ENCODE measurements at regions not wholly inside any gene's neighbourhood (a gene's known extent, or its start where the extent isn't known, plus 50 kb on each side); places are given as distances from the start of the nearest gene placed in this dataset.

DNA sequence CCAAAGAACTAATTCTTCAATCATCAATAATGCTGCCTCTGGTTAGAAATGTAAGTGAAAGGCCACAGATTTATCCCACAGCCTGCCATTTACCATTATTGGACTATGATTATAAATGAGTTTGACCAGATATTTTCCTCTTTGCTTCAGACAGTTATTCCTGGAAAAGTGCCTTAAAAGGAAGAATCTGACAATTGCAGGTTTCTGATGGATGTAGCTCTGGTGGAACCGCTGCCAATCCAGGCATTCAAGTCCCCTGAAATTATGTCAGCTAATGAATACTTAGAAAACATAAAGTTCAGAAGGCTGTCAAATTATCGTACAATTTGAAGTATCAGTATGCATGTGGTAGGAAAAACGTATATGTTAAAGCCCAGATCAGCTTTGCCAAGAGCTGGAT lies 78.2 kb upstream of the NR4A3 start:
- no peak overlapping the region for H3K27ac ChIP-seq (ENCODE audit: extremely low read length, insufficient read depth, low read length)
- TF ChIP-seq ZNF614 (CRISPR knock-in tag; IDR thresholded peaks at IDR 0.05; ENCODE audit: borderline replicate concordance) (no peak), CBFB (CRISPR knock-in tag; IDR thresholded peaks at IDR 0.05) (no peak), RCOR2 (CRISPR knock-in tag; IDR thresholded peaks at IDR 0.05) (no peak), YEATS4 (CRISPR knock-in tag; IDR thresholded peaks at IDR 0.05; ENCODE audit: borderline replicate concordance) (no peak), DNMT3B (CRISPR knock-in tag; conservative IDR thresholded peaks at IDR 0.05) (no peak)
- no peak for ATAC-seq
- no peaks in the 10 kb centered on the region for H3K36me3 ChIP-seq (replicated peaks in 1 of 2; ENCODE audit: control insufficient read depth in 1 of 2, insufficient read depth in 2 of 2, low read length in 2 of 2)
- DNase-seq (ENCODE audit: low spot score), result no peak
- 19% methylated on average over 3 of the region's 3 CpGs for WGBS (ENCODE audit: low lambda C conversion rate)
- intact Hi-C loops (cut with micrococcal nuclease; ENCODE audit: unreplicated experiment), result no loop called here
- no peaks in the 10 kb centered on the region for H4K20me1 ChIP-seq (ENCODE audit: insufficient read depth, low read length)
- no TSS peak for BruUV-seq (replicated peaks)
- no peak for FAIRE-seq
- H3K79me2 ChIP-seq (ENCODE audit: insufficient read depth, low read length), result no peaks in the 10 kb centered on the region
- no peaks in the 10 kb centered on the region for H3K4me1 ChIP-seq (ENCODE audit: insufficient read depth, low read length)
- 0 out of 5 replicates have a peak, but pooled peaks cover 0 to 3% of the 10 kb centered on the region in 2 experiments for H3K27me3 ChIP-seq (ENCODE audit: control insufficient read depth in 1 of 2, insufficient read depth in 2 of 2, low read length in 2 of 2)
- ChIA-PET POLR2A (no interaction called here), CTCF (ENCODE audit: low intra/inter-chr PET ratio, low total read pairs) (no interaction called here)
- in situ Hi-C loops (cut with HindIII; ENCODE audit: extremely low pct_ligation_motif_present, low pct_unique_long_range_greater_than_20kb), result no loop called here
- H3K9ac ChIP-seq (ENCODE audit: insufficient read depth, low read depth, low read length), result no peak overlapping the region
- H2AFZ ChIP-seq (ENCODE audit: low read length), result no peak overlapping the region
- H3K4me2 ChIP-seq (ENCODE audit: low read depth, low read length), result no peak overlapping the region
- no peaks in the 10 kb centered on the region for H3K9me3 ChIP-seq (ENCODE audit: low read length)
- H3K4me3 ChIP-seq (replicated peaks in 1 of 3; ENCODE audit: insufficient read depth in 1 of 3, low read depth in 2 of 3, low read length in 3 of 3), result no peak overlapping the region

DNA sequence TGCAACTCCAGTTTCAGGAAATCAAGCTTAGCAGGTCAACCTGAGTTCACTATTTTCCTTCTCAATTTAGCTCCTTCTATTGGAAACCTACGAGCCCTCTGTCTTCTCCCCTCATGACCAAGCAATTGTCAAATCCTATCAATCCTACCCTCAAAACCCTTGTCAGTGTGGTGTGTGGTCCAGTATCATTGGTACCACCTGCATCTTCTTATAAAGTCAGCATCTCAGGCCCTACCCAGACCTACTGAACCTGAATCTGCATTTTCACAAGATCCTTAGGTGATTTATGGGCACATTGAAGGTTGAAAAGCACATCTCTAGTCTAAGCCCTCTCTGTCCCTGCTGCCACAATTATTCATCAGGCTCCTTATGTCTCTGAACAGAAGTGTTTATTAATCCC lies 77.6 kb upstream of the NR4A3 start:
- H3K4me1 ChIP-seq (ENCODE audit: insufficient read depth, low read length), result no peaks in the 10 kb centered on the region
- ATAC-seq, result no peak
- in situ Hi-C loops (cut with HindIII; ENCODE audit: extremely low pct_ligation_motif_present, low pct_unique_long_range_greater_than_20kb), result no loop called here
- H3K9ac ChIP-seq (ENCODE audit: insufficient read depth, low read depth, low read length), result no peak overlapping the region
- no peaks in the 10 kb centered on the region for H3K79me2 ChIP-seq (ENCODE audit: insufficient read depth, low read length)
- H3K36me3 ChIP-seq (replicated peaks in 1 of 2; ENCODE audit: control insufficient read depth in 1 of 2, insufficient read depth in 2 of 2, low read length in 2 of 2), result no peaks in the 10 kb centered on the region
- no peak for FAIRE-seq
- intact Hi-C loops (cut with micrococcal nuclease; ENCODE audit: unreplicated experiment), result no loop called here
- H3K4me2 ChIP-seq (ENCODE audit: low read depth, low read length), result no peak overlapping the region
- H2AFZ ChIP-seq (ENCODE audit: low read length), result no peak overlapping the region
- no peaks in the 10 kb centered on the region for H4K20me1 ChIP-seq (ENCODE audit: insufficient read depth, low read length)
- TF ChIP-seq AGO2 (optimal IDR thresholded peaks at IDR 0.05; ENCODE audit: low read depth, low read length), result no peak
- no peak for TF ChIP-seq ZNF773 (CRISPR knock-in tag; IDR thresholded peaks at IDR 0.05; ENCODE audit: borderline replicate concordance)
- no peak for TF ChIP-seq ZNF609 (CRISPR knock-in tag; IDR thresholded peaks at IDR 0.05; ENCODE audit: borderline replicate concordance)
- no peak for TF ChIP-seq TOE1 (CRISPR knock-in tag; IDR thresholded peaks at IDR 0.05)
- TF ChIP-seq BATF2 (CRISPR knock-in tag; IDR thresholded peaks at IDR 0.05), result no peak
- no peak for TF ChIP-seq MIER3 (CRISPR knock-in tag; IDR thresholded peaks at IDR 0.05; ENCODE audit: borderline replicate concordance)
- no peak for TF ChIP-seq SNAI1 (CRISPR knock-in tag; IDR thresholded peaks at IDR 0.05; ENCODE audit: borderline replicate concordance)
- POLR2A ChIA-PET, result no interaction called here
- BruUV-seq (replicated peaks), result no TSS peak
- CTCF ChIA-PET (ENCODE audit: low intra/inter-chr PET ratio, low total read pairs), result no interaction called here
- DNase-seq (ENCODE audit: low spot score), result no peak
- 0% methylated on average over 1 of the region's 1 CpG for WGBS (ENCODE audit: low lambda C conversion rate)
- H3K4me3 ChIP-seq (replicated peaks in 1 of 3; ENCODE audit: insufficient read depth in 1 of 3, low read depth in 2 of 3, low read length in 3 of 3), result no peak overlapping the region
- H3K27ac ChIP-seq (ENCODE audit: extremely low read length, insufficient read depth, low read length), result no peak overlapping the region
- H3K27me3 ChIP-seq (ENCODE audit: control insufficient read depth in 1 of 2, insufficient read depth in 2 of 2, low read length in 2 of 2), result 0 out of 5 replicates have a peak, but pooled peaks cover 0 to 3% of the 10 kb centered on the region in 2 experiments
- H3K9me3 ChIP-seq (ENCODE audit: low read length), result no peaks in the 10 kb centered on the region
